HEK293 (cell line): ENCODE measurements at regions not wholly inside any gene's neighbourhood (a gene's known extent, or its start where the extent isn't known, plus 50 kb on each side); places are given as distances from the start of the nearest gene placed in this dataset.

Source experiments
- CTCF ChIA-PET: fragments of 350-600 bp; formaldehyde crosslinking; extraction: SDS; loops from one replicate; lab custom pipeline; 2021; ENCODE audit warnings: antibody characterized with exemption; lab: Yijun Ruan, JAX
- POLR2A ChIA-PET: fragments of 300-600 bp; formaldehyde crosslinking; extraction: SDS; loops from one replicate; lab custom pipeline; 2020; ENCODE audit warnings: antibody characterized with exemption, inconsistent platforms; lab: Yijun Ruan, JAX
- H3K27ac ChIP-seq: fragments of 200-500 bp; sonication (Bioruptor generic); 2 replicates; pipeline ENCODE4 v1.5.1; 2014; ENCODE audit warnings: low read depth, low read length, control low read depth, inconsistent platforms; ENCODE audit errors: extremely low read depth
- H3K36me3 ChIP-seq, 2 experiments: fragments of 200-500 bp in 1 of 2; sonication (Bioruptor generic) in 1 of 2; 1 replicate in 1 of 2; 2 replicates in 1 of 2; pipeline ENCODE4 v1.5.1; 2014 to 2017; ENCODE audit warnings: inconsistent platforms in 2 of 2, low read length in 2 of 2; ENCODE audit not compliant: control insufficient read depth in 2 of 2, insufficient read depth in 1 of 2
- H3K4me1 ChIP-seq: fragments of 200-500 bp; sonication (Bioruptor generic); 2 replicates; pipeline ENCODE4 v1.5.1; 2014; ENCODE audit warnings: mild to moderate bottlenecking, low read length, inconsistent platforms; ENCODE audit not compliant: control insufficient read depth, insufficient read depth
- H3K4me3 ChIP-seq: 2 replicates; pipeline ENCODE4 v1.5.1; 2011; ENCODE audit warnings: low read depth, mild to moderate bottlenecking, control low read depth, low read length, moderate library complexity
- H3K9me3 ChIP-seq: fragments of 200-500 bp; sonication (Bioruptor generic); 2 replicates; pipeline ENCODE4 v1.5.1; 2014; ENCODE audit warnings: low read depth, low read length, inconsistent platforms; ENCODE audit not compliant: control insufficient read depth, insufficient read depth
- FEZF1 ChIP-seq: fragments of 450-650 bp; formaldehyde crosslinking; IDR thresholded peaks from 2 replicates; pipeline ENCODE4 v1.5.1; 2016; ENCODE audit warnings: missing biosample characterization, missing genetic modification characterization
- IKZF3 ChIP-seq: fragments of 450-650 bp; IDR thresholded peaks from 2 replicates; pipeline ENCODE4 v1.5.0; 2018; ENCODE audit warnings: missing biosample characterization, mild to moderate bottlenecking, missing genetic modification characterization, moderate library complexity
- INSM2 ChIP-seq: fragments of 450-650 bp; formaldehyde crosslinking; IDR thresholded peaks from 2 replicates; pipeline ENCODE4 v1.5.1; 2016; ENCODE audit warnings: missing biosample characterization, missing genetic modification characterization
- KLF16 ChIP-seq: fragments of 450-650 bp; formaldehyde crosslinking; IDR thresholded peaks from 2 replicates; pipeline ENCODE4 v1.5.1; 2017; ENCODE audit warnings: missing biosample characterization, missing genetic modification characterization
- PBX3 ChIP-seq: sonication (generic); formaldehyde crosslinking; IDR thresholded peaks from 2 replicates; pipeline ENCODE4 v1.8.1; 2022; ENCODE audit warnings: mild to moderate bottlenecking, moderate library complexity, missing genetic modification reagents
- TSHZ1 ChIP-seq: fragments of 450-650 bp; formaldehyde crosslinking; IDR thresholded peaks from 2 replicates; pipeline ENCODE4 v1.5.1; 2016; ENCODE audit warnings: missing biosample characterization, missing genetic modification characterization, borderline replicate concordance
- ZBTB6 ChIP-seq: fragments of 450-650 bp; formaldehyde crosslinking; IDR thresholded peaks from 2 replicates; pipeline ENCODE4 v1.5.1; 2017; ENCODE audit warnings: missing biosample characterization, missing genetic modification characterization
- ZFP69B ChIP-seq: fragments of 450-650 bp; formaldehyde crosslinking; IDR thresholded peaks from 2 replicates; pipeline ENCODE4 v1.5.1; 2016; ENCODE audit warnings: missing biosample characterization, missing genetic modification characterization
- ZNF10 ChIP-seq: fragments of 450-650 bp; formaldehyde crosslinking; IDR thresholded peaks from 2 replicates; pipeline ENCODE4 v1.5.1; 2017; ENCODE audit warnings: missing biosample characterization, missing genetic modification characterization
- ZNF114 ChIP-seq: fragments of 450-650 bp; formaldehyde crosslinking; IDR thresholded peaks from 2 replicates; pipeline ENCODE4 v1.5.0; 2017; ENCODE audit warnings: missing biosample characterization, missing genetic modification characterization
- ZNF138 ChIP-seq: fragments of 450-650 bp; formaldehyde crosslinking; IDR thresholded peaks from 2 replicates; pipeline ENCODE4 v1.5.1; 2016; ENCODE audit warnings: missing biosample characterization, missing genetic modification characterization, borderline replicate concordance
- ZNF202 ChIP-seq: fragments of 450-650 bp; formaldehyde crosslinking; IDR thresholded peaks from 2 replicates; pipeline ENCODE4 v1.5.1; 2016; ENCODE audit warnings: missing biosample characterization, missing genetic modification characterization, borderline replicate concordance
- ZNF214 ChIP-seq: fragments of 450-650 bp; formaldehyde crosslinking; IDR thresholded peaks from 2 replicates; pipeline ENCODE4 v1.5.1; 2017; ENCODE audit warnings: missing biosample characterization, mild to moderate bottlenecking, missing genetic modification characterization, borderline replicate concordance
- ZNF223 ChIP-seq: fragments of 450-650 bp; formaldehyde crosslinking; IDR thresholded peaks from 2 replicates; pipeline ENCODE4 v1.5.1; 2016; ENCODE audit warnings: missing biosample characterization, missing genetic modification characterization
- ZNF24 ChIP-seq: fragments of 450-650 bp; formaldehyde crosslinking; IDR thresholded peaks from 2 replicates; pipeline ENCODE4 v1.5.1; 2016; ENCODE audit warnings: missing biosample characterization, missing genetic modification characterization
- ZNF324 ChIP-seq: fragments of 450-650 bp; formaldehyde crosslinking; IDR thresholded peaks from 2 replicates; pipeline ENCODE4 v1.5.1; 2016; ENCODE audit warnings: missing biosample characterization, missing genetic modification characterization
- ZNF335 ChIP-seq: fragments of 450-650 bp; formaldehyde crosslinking; conservative IDR thresholded peaks from 2 replicates; pipeline ENCODE4 v1.5.1; 2016; ENCODE audit warnings: missing biosample characterization, missing genetic modification characterization
- ZNF37A ChIP-seq: fragments of 450-650 bp; IDR thresholded peaks from 2 replicates; pipeline ENCODE4 v1.5.1; 2018; ENCODE audit warnings: missing biosample characterization, missing genetic modification characterization
- ZNF394 ChIP-seq: fragments of 450-650 bp; formaldehyde crosslinking; IDR thresholded peaks from 2 replicates; pipeline ENCODE4 v1.5.1; 2016; ENCODE audit warnings: missing biosample characterization, missing genetic modification characterization, mild to moderate bottlenecking, moderate library complexity, borderline replicate concordance
- ZNF449 ChIP-seq: fragments of 450-650 bp; formaldehyde crosslinking; IDR thresholded peaks from 2 replicates; pipeline ENCODE4 v1.5.1; 2017; ENCODE audit warnings: missing biosample characterization, mild to moderate bottlenecking, missing genetic modification characterization, moderate library complexity
- ZNF48 ChIP-seq: fragments of 450-650 bp; formaldehyde crosslinking; IDR thresholded peaks from 2 replicates; pipeline ENCODE4 v1.5.1; 2016; ENCODE audit warnings: missing biosample characterization, missing genetic modification characterization
- ZNF544 ChIP-seq: fragments of 450-650 bp; formaldehyde crosslinking; IDR thresholded peaks from 2 replicates; pipeline ENCODE4 v1.5.0; 2017; ENCODE audit warnings: missing biosample characterization, missing genetic modification characterization
- ZNF555 ChIP-seq: fragments of 450-650 bp; formaldehyde crosslinking; conservative IDR thresholded peaks from 2 replicates; pipeline ENCODE4 v1.5.1; 2017; ENCODE audit warnings: missing biosample characterization, mild to moderate bottlenecking, missing genetic modification characterization, inconsistent platforms
- ZSCAN4 ChIP-seq: fragments of 450-650 bp; formaldehyde crosslinking; IDR thresholded peaks from 2 replicates; pipeline ENCODE4 v1.5.1; 2017; ENCODE audit warnings: missing biosample characterization, missing genetic modification characterization

- POLR2A ChIA-PET: no interaction called here
- H3K4me3 ChIP-seq: no peak overlapping the region
- no peaks in the 10 kb centered on the region for H3K9me3 ChIP-seq
- TF ChIP-seq ZNF202 (tag by site-specific recombination) (no peak), ZSCAN4 (no peak), ZNF324 (no peak), ZNF114 (no peak), INSM2 (tag by site-specific recombination) (no peak), ZBTB6 (tag by site-specific recombination) (no peak), ZNF223 (tag by site-specific recombination) (no peak), IKZF3 (no peak), KLF16 (tag by site-specific recombination) (no peak), ZNF138 (tag by site-specific recombination) (no peak), TSHZ1 (tag by site-specific recombination) (no peak), FEZF1 (no peak), ZNF214 (tag by site-specific recombination) (no peak), ZNF37A (tag by site-specific recombination) (no peak)
- TF ChIP-seq, all 188 proteins: peak for 0
- CTCF ChIA-PET: interaction anchor here (0.6 kb wide), 1 partner anchor 377 kb away, joined by 4 read pairs; no protein-coding TSS in a partner anchor
- no peak overlapping the region for H3K27ac ChIP-seq
- H3K4me1 ChIP-seq: no peaks in the 10 kb centered on the region
- H3K36me3 ChIP-seq: no peaks in the 10 kb centered on the region
These were observed 368.8 kb downstream of the ANKRD50 start for GRCh38 chr4:124343661-124344171.

GRCh38 chr4:124372916-124373315, 339.6 kb downstream of the ANKRD50 start:
- CTCF ChIA-PET: no interaction called here
- TF ChIP-seq ZNF544 (tag by site-specific recombination) (no peak), ZFP69B (tag by site-specific recombination) (no peak), ZNF335 (no peak), ZNF48 (tag by site-specific recombination) (no peak), ZNF10 (tag by site-specific recombination) (no peak), PBX3 (no peak), ZNF449 (no peak), ZNF555 (no peak), ZNF394 (tag by site-specific recombination) (no peak), INSM2 (tag by site-specific recombination) (no peak), ZNF24 (tag by site-specific recombination) (no peak), ZNF223 (tag by site-specific recombination) (no peak)

More at GRCh38 chr4:124372916-124373315, 339.6 kb downstream of the ANKRD50 start:
- Histone ChIP-seq H3K36me3 (no peaks in the 10 kb centered on the region), H3K27ac (no peak overlapping the region), H3K4me3 (no peak overlapping the region), H3K9me3 (no peaks in the 10 kb centered on the region), H3K4me1 (no peaks in the 10 kb centered on the region)
- POLR2A ChIA-PET: no interaction called here
